NCI-H2227 treated with DMSO at 0.1 percent for 48 hours (cell line): ENCODE measurements at regions not wholly inside any gene's neighbourhood (a gene's known extent, or its start where the extent isn't known, plus 50 kb on each side); places are given as distances from the start of the nearest gene placed in this dataset.

Experiments
- DNase-seq: peaks from one replicate; lab custom pipeline; 2025; lab: John Stamatoyannopoulos, UW

DNA sequence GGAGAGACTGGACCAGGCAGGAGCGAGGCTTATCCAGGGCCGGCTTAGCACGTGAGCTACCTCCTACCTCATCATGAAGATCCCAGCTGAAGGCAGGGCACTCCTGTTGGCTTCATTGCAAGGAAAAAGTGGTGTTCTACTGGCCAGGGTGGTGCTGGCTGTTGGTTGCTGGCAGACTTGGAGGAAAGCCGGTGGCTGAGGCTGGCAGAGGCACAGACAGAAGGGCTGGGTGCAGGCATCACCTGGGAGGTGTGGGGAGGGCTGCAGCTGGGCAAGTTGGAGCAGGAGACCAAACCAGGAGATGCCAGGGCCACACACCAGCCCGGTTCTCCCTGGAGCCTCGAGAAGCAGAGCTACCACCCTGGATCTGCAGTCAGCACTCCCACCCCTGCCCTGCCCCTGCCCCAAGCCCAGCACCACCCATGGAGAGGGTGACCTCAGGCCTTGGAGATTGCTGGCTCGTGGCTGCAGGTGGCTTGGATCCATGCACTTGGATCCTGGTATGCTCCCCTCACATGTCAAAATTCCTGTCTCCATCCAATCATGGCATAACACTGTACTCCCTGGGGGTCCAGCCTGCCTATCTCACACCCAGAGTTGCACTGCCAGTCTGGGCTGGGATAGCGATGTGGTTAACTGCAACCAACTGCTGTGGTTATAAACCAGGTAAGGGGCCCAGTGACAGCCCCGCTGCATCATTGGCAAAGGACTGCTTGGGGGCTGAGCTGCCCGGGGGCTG, 49.7 kb downstream of the GLI2 start:
- no peak for DNase-seq

DNA sequence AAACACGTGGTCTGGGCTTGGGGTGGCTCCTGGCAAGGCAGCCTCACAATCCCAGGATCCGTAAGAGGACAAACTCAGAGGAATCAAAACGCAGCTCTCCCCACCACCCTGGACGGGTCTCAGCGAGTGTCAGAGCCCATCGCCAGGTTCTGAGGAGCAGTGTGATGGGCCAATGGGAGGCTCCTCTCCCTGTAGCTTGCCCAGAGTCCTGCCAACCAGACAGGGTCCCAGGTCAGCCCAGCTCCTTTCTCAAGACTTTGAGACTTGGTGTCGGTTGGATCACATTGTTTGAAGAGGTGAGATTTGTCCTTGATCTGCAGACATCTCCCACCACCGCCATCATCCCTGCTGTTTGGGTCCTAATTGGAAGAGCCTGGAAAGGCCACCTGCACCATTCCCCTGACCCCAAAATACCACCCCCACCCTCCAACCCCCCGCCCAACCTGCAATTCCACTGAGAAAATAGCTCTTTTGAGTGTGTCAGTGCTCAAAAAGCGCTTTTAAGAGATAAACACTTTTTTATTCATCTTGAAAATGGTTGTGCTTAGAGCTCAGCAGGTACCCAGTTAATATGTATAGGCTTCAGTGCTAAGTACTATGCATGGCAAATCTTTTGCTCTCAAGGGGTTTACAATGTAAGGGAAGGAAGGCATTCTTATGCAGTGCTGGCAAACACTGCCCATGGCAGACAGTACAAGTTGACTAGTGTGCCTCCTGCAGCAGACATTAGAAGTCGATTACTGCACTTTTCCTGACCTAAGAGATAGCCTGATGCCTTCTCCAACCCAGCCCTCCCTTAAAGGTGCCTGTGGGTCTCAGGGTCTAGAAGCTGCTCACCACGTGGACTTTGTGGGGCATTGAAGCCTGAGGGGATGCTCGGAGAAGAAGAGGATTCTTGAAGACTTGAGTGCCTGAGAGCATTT, 50.6 kb downstream of the GLI2 start:
- no peak for DNase-seq

DNA sequence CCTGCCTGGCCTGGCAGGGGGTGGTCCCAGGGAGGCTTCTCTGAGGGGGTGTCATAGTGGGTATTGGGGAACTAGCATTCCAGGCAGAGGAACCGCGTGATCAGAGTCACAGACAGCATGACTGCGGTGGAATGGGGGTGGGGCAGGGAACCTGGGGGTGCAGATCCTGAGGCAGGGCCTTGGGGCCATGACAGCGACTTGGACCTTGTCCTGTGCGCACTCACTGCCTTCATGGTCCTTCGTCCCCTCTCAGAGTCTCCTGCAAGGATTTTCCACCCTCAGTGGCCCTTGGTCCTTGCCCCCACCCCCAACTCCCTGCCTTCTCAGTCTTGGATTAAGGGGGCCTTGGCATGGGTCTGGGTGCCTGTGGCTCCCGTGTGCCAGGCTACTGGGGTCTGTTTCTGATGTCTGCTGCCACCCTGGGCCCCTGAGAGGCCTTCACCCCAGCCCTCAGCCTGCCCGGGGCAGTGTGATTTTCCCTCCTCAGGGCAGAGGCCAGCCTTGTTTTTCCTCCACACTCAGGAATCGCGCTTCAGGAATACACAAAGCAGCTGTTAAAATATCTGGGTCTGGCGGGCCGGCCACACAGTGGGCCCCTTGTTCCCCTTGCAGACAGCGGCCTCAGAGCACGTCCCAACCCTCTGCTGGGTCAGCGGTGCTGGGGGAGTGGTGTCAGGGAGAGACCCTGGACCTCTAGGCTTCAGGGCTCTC, 51.6 kb downstream of the GLI2 start:
- no peak for DNase-seq

DNA sequence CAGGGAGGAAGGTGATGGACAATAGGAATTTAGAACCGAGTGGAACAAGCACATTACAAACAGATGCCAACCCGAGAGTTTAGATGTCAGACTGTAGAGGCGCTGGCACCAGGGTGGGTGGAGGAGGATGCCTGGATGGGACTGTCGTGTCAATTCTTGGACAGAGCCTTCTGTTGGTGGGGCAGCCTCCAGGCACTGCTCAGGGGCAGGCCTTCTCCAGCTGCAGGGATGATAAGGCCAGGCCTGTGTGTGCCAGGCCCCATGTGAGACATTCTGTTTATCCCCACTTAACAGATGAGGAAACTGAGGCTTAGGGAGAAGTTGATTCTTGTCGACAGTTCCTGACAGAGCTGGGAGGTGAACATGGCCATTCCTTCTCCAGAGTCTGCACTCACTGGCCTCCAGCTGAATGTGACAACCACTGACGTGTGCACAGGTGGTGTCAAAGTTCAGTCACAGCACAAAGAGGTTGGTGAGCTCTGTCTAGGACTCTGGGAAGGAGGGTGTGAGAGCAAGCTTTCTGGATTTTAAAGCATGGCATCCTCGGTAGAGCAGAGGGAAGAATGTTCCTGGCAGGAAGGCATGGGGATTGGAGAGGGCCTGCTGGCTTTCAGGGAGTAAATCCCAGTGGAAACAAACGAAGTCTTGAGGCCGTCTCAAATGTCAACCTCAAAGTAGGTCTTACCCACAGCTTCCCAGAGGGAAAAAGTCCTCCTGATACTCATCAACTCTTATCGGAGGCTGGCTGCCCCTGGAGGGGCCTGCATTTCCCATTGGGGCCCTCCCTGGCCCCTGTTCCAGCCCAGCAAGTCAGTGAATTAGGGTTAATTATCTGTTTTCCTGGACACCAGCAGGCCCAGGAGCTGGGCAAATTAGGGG, 52.4 kb downstream of the GLI2 start:
- no peak for DNase-seq

DNA sequence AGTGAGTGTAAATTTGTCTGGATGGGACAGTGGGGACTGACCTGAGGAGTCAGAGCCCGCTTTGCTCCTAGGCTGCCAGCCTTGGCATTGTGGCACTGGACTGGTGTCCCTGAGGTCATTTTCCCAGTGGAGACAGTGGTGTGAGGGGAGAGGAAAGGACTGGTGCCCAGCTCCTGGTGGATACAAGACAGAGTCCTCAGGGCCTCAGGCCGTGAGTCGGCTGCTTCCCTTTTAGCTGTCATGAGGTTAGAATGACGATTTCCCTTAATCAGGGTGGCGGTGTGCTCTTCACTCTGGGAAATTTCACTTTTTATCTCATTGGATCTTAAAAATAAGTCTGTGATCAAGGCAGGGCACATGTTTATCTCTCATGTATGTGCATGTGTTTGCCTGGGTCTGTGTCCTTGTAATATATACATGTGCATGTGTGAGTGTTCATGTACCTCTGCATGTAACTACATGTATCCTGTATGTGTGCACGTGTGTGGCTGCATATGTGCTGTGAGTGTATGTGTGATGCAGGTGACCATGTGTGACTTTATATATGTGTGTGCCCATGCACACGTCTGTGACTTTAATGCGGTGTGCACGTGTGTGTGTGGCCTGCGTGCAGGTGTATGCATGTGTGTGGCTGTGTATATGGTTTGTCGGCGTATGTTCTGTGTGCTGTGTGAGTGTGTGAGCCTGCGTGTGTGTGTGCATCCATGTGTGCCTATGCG, 55.7 kb downstream of the GLI2 start:
- no peak for DNase-seq

DNA sequence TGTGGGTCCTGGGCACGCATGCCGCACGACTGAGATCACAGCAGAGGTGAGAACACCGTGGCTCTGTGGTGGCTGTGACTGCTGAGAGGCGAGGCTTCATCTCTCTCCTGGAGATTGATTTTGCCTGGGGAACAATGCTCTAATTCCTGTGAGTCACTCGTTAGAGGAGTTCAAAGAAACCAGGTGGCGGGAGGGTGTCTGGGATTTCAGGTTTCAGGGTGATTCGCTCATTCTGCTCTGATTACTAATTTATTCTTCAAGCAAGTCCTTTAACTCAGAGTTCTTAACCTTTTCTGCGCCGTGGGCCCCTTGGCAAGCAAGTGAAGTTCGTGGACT, 56.3 kb downstream of the GLI2 start:
- no peak for DNase-seq

DNA sequence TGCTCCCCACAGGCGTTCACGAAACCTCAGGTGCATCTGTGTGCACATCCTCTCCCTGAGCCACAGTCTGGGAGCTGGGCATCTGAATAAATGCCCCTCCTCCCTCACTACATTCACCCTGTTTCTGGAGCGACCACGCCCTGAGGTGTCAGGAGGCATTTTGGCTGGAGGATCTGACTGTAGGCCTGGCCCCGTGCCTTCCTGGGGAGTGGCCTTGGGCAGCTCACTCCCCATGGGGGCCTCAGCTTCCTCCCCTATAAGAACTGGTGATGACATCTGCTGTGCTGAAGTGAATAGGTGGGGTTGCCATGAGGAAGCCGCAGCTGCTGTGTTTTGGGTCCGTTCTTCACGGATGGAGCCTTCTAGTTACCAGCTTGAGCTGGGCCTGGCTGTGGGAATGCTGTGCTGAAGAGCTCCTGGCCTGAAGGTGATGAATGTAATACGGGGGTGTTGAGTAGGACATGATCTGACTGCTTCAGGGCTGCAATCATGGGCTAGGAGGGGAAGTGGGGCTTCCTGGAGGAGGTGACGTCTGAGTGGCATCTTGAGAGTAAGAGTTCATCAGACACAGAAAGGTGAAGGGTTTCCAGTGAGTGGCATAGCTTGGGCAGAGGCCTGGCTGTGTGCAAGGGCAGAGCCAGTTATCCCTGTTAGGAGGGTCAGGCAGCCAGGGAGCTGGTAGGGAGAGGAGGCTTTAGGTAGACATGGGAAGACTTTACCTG, 58.2 kb downstream of the GLI2 start:
- no peak for DNase-seq

DNA sequence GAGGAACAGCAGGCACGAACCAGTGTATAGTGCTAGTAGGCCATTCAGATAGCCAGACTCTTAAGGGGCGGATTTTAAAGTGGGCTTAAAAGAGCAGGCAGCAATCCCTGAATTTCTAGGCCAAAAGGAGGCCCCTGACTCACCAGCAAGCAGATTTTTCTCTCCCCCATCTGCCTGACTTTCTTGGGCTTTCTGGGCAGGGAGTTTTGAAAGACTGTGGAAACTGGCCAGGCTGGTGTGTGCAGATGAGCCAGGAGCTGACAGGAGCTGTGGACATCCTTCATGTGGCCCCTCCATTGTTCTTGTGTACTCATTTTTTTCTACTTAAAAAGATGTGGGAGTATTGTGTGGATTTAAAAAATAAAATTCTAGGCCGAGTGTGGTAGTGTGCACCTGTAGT, 59.0 kb downstream of the GLI2 start:
- no peak for DNase-seq

DNA sequence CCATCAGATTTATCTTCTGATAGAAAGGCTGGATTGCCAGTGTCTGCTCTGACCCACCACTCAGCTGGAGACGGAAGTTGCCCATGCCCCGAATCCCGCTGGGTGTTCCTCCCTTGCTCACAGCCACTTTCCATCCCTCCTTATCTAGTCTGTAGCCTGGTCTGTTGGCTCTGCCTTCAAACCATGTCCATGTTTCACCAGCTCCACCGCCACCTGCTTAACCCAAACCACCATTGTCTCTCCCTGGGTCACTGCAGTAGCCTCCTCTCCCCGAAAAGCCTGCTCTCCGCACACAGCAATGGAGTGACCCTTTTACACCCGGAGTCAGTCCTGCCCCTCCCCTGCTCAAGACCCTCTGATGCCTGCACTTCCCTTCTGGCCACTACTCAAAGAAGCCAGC, 60.4 kb downstream of the GLI2 start:
- DNase-seq, result no peak

DNA sequence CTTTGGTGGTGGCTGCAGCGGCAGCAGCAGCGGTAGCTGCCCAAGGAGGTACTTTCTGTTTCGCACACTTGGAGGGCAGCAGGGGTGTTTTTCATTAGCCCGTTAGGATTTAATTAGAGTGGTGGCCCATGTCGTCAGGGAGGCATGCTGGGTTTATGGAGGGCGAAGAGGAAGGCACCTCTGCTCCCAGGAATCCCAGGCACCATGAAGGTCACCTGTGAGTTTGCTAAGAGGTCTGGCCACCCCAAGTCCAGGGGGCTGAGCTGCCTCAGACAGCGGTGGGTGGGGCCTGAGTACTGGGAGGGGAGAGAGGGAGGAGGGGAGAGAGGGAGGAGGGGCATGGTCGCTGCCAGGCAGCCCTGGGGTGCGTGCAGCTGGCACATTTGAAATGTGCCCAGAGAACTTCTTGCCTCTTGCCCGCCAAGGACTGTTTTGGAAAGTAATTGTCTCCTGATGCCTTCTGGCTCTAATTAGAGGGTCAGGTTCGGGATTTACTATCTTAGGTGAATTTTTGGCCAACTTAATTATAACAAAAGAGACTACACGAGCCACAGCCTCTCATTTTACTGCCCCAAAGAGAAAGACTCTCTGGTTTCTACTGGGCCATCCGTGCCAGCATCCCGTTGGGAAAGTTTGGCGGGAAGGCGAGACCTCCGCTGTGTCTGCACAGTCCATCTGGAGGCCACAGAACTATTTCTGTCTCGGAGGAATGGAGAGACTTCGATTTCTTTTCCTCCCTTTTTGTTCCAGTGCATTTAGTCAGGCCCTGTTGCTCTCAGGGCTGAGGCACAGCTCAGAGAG, 62.0 kb downstream of the GLI2 start:
- DNase-seq, result no peak

DNA sequence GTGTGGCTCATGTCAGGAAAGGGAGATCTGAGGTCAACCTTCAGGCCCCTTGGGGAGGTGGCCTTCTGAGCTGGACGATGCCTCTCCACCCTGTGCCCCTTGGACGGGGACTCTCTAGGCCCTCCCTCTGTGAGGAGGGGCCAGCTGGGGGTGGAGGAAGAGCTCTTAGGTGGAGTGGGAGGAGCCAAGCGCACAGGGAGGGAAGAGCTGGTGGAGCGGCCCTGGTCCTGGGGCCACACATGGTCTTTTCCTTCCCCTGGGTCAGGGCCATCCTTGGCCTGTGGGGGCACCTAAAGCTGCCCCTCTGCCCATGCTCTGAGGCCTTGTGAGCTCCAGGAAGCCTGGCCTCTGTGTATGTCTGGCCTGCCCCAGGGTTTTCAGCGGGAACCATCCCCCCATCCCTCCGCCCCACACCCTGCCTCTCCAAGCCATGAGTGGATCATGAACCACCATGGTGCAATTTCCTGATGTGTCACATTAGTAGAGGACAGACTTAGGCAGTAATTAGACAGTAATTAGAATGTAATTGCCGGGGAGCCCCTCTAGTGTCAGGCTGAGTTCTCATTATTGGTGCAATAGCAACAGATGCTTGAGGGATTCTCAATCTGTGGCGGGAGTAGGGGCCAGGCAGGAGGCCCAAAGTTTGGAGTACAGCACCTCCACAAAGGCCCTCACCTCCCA, 63.0 kb downstream of the GLI2 start:
- DNase-seq, result no peak

DNA sequence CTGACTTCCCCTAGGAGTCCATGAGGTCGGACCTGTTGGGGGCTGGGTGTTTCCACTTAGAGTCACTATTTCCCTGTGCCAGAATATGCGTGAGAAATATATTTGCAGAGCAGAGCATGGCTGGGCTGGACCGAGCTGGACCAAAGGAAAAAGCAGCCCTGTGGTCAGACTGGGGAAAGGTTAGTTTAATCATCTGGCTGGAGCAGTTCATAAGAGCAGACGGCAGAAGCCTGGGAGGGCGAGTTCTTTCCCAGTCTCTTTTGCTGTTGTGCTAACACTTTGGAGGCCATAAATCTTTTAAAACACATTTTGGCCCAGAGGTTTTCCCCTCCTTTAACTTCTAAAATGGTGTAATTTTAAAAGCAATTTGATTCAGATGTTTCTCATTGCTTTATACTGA, 66.5 kb downstream of the GLI2 start:
- DNase-seq, result no peak

DNA sequence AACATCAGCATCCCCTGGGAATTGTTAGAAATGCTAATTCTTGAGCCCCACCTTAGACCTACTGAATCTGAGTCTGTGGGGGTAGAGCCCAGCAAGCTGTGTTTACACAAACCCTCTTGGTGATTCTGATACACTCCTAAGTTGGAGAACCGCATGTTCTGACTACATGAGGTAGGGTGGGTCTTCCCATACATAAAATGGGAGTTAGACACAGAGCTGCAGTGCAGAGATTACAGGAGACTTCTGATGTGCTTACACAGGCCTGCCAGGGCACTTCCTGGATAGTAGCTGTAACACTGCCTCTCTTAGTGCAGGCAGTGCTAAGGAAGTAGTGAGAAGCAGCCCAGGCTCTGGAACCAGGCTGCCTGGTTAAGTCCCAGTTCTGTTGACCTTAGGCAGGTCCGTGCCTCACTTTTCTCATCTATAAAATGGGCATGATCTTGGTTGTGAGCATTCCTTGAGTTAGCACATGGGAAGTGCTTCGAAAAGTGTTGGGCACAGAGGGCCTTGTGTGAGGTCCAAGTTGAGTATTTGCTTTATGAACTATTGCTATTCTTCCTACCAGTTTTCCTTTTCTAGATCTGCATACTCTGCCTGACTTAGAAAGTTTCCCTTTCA, 67.3 kb downstream of the GLI2 start:
- DNase-seq, result no peak

DNA sequence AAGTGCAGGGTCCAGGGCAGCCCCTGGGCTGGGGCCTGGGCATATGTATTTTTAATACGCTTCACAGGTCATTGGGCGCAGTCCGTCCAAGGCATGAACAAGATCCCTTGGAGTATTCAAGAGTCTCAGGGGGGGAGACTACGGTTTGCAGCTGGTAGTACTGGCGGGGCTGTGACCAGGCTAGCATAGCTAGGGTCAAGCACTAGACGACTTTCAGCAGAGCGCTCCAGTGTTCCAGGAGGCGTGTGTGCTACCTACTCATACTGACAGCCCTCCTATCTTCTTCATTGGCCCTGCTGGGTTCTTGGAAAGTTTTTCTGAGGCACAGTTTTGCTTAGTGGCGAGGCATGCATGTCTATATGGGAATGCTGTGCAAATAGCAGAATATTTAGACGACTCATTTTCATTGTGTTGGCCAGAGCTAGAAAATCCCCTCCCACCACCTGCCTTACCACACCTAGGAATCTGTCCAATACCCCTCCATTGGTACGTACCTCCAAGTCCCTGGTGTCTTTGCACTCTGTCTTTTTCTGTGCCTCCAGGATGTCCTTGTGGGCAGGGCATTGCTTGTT, 68.2 kb downstream of the GLI2 start:
- DNase-seq, result no peak

DNA sequence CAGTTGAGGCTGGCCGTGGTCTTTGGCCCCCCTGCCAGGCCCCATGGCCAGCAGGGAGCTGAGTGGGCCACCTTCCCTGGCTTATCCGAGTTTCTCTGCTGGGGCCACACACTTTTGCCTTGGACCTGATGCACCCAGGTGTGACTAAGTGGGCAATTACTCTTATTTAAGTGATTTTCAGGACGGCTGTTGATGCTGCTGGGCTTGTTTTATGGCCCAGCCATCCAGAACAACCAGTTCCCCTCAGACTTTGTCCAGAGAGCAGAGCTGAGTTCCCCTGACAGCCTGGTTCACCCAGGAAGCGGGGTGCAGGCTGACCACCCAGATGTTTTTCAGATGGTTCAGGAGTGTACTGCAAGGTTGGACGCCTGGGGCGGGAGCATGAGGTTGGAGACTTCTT, 68.8 kb downstream of the GLI2 start:
- no peak for DNase-seq

DNA sequence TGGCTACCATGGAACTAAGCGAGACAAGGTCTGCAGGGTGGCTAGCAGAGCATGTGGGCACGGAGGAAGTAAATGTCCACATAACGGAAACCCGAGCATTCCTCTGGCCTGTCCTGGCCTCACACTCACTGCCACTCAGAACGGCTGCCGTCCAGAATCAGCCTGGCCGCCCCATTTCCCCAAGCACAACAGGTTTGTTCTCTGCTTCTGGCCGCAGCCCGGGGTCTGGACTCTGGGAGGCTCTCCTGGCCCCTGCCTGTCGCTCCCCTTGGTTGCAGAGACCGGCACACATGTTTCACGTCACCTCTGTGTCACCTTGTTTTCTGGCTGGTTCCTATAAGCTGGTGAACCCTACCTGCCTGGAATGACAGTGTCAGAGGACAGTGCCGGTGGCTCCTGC, 69.3 kb downstream of the GLI2 start:
- DNase-seq, result no peak

DNA sequence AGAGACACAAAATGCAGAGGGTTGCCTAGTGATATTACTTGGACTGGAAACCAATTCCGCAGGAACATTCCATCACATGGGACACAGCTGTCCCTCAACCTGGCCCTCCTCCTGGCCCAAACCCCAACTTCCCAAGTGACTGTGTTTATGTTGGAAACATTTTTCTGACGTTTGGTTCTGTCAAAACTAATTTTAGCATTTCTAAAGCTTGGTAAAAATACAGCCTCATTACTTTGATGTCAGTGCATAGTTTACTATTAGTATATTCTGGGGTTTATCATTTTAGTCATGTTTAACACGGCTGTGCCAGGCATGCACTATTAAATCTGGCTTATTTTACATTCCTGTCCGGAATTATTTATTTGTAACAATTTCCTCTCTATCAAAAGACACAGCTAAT, 69.9 kb downstream of the GLI2 start:
- DNase-seq, result no peak

DNA sequence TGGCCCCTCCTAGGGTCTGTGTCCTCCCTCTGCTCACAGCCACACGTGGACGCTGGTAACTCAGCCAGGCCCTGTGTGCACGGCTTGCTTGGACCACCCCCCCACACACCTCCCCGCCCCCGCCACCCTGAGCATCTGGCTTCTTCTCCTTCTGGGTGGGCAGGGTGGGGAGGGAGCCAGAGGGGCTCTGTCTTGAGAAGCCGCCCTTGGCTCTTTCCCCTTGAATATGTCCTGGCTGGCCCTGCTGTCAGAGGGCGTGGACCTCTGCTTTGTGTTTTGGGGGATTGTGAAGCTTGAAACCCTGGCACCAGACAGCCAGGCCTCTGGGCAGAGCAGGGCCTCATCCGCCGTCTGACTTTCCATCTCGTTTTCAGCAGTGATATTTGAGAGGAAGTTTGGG, 72.1 kb downstream of the GLI2 start:
- DNase-seq, result no peak
